ENCODE measurements at regions not wholly inside any gene's neighbourhood (a gene's known extent, or its start where the extent isn't known, plus 50 kb on each side); places are given as distances from the start of the nearest gene placed in this dataset.

DNA sequence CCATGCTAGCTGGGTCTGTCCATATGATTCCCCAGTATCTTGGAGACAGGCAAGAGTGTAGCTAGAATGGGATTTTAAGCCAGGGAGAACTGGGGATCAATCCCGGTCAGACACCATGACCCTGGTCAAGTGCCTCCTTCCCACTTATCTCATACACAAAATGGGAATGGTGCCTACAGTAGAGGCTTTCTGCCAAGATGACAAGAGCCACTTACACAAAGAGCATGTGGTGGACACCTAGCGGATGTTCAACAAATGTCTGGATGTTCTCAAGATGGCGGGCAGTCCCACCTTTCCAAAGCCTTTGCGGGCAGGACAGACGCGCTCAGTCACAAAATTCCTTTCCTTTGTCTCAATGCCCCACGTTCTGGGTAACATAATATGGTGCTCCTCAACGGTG is 57.3 kb downstream of the MAF start:
- no peak for DNase-seq (ENCODE audit: low spot score in 2 of 2)
- Mint-ChIP-seq H3K27ac (no peak overlapping the region), H3K9me3 (peaks cover 0 to 4% of the 10 kb centered on the region in 2 donors), H3K36me3 (no peaks in the 10 kb centered on the region)
- no peak for ATAC-seq

DNA sequence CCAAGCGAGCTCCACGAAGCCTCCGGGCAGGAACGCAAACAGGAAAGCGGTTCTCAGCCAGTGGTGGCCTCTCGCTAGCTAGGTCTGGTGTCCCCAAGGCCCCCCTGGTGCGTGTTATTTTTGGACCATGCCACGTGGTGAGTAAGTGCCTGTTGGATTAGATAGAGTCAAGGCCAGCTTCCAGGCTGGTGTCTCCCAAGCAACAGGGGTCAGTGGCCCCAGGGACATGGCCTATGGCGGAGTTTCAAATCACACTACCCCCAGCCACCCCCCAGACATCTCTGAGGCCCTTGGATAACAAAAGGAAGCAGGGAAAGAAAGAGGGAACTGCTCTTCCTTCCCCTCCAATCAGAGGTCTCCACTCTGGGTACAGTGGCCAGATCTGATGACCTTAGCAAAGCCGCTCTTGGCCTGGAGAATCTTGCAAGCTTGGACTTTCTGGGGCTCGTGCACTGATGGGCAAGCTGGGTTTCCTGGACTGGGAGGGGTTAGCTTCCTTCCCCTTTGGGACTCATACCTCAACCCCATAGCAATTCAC is 58.2 kb downstream of the MAF start:
- H3K27ac Mint-ChIP-seq: no peak overlapping the region

DNA sequence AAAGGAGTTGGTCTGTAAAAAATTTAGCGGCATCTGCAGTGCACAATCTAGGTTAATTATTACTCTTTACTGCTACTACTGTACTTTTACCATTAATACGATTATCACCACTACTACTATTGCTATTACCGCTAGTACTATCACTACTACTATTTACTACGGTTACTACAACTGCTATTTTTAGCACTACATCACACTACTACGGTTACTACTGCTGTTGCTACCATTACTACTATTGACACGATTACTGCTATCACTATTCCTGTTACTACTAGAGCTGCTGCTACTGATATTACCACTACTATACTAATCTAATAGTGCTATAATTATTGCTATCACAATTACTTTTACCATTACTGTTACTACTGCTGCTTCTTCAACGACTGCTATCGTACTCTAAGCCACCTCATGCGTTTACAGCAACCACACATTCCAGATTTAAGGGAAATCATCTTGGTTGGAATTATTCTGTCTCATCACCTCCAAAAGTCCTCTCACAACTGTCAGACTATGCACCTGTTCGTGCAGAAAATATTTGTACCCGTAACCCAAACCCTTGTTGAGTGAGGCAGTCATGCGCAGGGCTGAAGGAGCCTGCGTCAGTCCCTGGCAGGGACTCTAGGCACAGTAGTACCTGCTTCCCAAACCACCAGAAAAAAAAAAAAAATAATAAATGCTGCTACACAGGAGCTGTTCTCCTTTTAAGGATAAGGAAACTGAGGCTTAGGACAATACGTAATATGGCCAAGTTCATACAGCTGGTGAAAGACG is 59.5 kb downstream of the MAF start:
- ATAC-seq: no peak
- no peak for DNase-seq (ENCODE audit: low spot score in 2 of 2)
- Mint-ChIP-seq H3K36me3 (no peaks in the 10 kb centered on the region), H3K27ac (no peak overlapping the region), H3K9me3 (peaks cover 0 to 4% of the 10 kb centered on the region in 2 donors)

More for the DNA sequence above, 58.2 kb downstream of the MAF start:
- DNase-seq (ENCODE audit: low spot score in 2 of 2) (no peak), ATAC-seq (no peak)
- peaks cover 0 to 4% of the 10 kb centered on the region in 2 donors for H3K9me3 Mint-ChIP-seq
- H3K36me3 Mint-ChIP-seq: no peaks in the 10 kb centered on the region

DNA sequence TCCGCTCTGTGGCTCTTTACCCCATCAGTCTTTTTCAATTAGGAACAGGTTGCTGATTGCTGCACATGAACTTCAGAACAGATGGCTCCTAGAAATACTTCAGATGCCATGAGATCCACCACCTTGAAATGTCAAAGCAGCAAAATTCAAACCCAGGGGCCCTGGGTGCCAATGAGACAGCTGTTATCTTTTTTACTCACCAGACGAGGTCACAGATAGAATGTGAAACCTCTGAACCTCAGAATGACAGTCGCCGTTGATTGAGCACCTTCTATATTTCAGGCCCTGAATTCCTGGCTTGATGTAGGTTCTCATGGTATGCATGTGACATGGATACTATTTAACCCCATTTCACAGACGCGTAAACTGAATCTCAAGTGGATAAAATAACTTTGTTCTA is 63.0 kb downstream of the MAF start:
- DNase-seq (ENCODE audit: low spot score in 2 of 2) (no peak), ATAC-seq (no peak)
- Mint-ChIP-seq H3K9me3 (no peaks in the 10 kb centered on the region), H3K36me3 (no peaks in the 10 kb centered on the region), H3K27ac (no peak overlapping the region)

DNA sequence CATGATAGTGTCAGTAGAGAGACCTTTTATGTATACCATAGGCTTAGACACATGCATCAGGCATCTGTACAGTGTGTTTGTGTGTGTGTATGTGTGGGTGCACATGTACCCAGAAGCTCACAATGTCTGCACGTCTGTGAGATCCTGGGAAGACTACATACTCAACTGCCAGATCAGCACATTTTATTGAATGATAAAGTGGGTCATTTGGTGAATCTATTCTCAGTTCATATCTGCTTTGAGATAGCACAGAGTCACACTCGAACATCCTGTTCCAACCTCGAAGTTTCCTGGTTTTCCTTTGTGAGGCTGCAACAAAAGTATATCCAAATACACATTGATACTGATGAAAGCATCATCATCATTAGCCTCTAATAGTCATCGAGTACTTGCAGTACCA is 63.6 kb downstream of the MAF start:
- ATAC-seq: no peak
- Mint-ChIP-seq H3K36me3 (no peaks in the 10 kb centered on the region), H3K9me3 (no peaks in the 10 kb centered on the region), H3K27ac (no peak overlapping the region)
- DNase-seq (ENCODE audit: low spot score in 2 of 2): no peak

DNA sequence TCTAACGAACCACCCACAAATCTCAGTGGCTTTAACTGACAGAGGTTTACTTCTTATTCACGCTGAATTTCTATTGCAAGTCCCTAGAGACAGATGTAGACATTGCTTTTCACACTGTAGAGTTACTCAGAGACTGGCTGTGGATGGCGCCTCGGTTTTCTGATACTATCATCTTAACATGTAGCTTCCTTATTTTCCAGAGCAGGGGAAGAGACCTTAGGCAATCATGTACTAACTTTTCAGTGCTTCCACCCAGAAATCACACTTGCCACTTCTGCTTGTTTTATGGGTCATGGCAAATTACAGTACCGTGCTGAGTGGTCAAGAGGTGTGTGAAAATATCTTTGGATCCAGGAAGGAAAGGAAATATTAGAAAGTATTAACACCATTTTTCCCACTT is 65.4 kb downstream of the MAF start:
- DNase-seq (ENCODE audit: low spot score in 2 of 2) (no peak), ATAC-seq (no peak)
- Mint-ChIP-seq H3K27ac (no peak overlapping the region), H3K36me3 (no peaks in the 10 kb centered on the region), H3K9me3 (no peaks in the 10 kb centered on the region)

DNA sequence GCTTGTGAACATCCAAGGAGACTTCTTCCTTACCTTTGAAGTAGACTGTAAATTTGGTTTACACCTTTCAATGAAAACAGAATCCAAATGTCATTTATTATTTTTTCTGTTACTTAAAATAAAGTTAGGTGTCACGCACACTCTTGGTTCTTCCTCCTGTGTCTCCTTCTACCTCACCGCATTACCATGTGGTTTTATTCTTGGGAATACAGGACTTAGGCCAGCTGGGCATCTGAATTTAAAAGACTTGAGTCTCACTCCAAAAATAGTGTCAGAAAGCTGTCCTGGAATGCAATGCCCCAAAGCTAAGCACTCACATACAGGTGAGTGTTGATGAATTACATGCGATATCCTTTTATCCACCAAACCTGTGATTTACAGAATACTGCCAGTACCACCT is 66.4 kb downstream of the MAF start:
- no peak overlapping the region for H3K27ac Mint-ChIP-seq
- H3K36me3 Mint-ChIP-seq: no peaks in the 10 kb centered on the region
- no peaks in the 10 kb centered on the region for H3K9me3 Mint-ChIP-seq
- no peak for DNase-seq (ENCODE audit: low spot score in 2 of 2)
- ATAC-seq: no peak

DNA sequence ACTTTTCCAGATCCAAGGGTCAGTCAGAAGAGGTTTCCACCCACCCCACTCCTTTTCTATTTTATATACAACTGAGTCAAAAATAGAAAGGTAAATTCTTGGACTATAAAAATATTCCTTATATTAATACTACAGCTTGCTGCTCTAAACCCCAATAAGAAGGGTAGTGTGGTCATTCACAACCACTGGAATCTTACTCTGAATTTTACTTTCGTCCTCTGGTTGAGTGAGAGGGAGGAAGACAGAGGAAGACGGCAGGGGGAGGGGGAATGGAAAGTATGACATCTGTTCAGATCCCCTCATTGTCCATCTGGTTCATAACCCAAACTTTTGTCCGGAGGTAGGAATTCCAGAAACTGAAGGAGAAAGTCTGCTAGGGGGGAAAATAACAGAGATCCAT is 67.2 kb downstream of the MAF start:
- ATAC-seq (no peak), DNase-seq (ENCODE audit: low spot score in 2 of 2) (no peak)
- Mint-ChIP-seq H3K36me3 (no peaks in the 10 kb centered on the region), H3K27ac (no peak overlapping the region), H3K9me3 (no peaks in the 10 kb centered on the region)

DNA sequence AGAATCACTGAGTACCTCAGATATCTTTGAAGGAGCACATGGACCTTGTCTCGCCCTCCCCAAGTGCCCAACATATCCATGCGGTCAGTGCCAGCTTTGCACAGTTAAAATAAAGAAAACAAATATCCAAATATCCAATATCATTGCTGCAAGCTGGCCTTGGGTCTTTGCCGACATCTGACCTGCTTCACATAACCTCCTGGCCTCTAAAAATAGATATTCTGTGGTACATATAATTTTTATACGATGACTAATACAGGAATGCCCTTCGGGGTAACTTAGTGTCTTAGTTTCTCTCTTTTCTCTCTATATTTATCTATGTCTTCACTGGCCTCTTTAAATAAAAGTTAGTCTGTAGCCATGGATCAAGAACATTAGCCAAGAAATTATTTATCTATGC is 67.8 kb downstream of the MAF start:
- no peak for DNase-seq (ENCODE audit: low spot score in 2 of 2)
- no peak for ATAC-seq
- H3K36me3 Mint-ChIP-seq: no peaks in the 10 kb centered on the region
- no peaks in the 10 kb centered on the region for H3K9me3 Mint-ChIP-seq
- no peak overlapping the region for H3K27ac Mint-ChIP-seq

DNA sequence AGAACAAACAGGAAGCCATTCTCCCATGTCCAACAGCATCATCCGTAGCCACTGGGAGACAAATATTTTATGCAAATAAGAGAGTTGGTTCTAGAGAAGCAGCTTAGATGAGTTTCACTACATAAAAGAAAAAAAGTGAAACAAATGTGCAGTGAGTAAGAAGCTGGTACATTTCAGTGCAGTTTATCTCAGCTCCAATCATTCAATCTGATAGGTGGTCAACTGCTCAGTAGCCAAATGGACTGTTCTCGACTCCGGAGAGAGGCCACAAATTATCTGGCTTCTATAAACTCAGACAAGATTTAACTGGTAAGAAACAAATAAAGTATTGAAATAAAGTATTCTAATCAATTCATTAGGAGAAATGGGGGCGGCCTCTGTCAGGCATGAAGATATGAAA is 68.3 kb downstream of the MAF start:
- no peak for DNase-seq (ENCODE audit: low spot score in 2 of 2)
- no peaks in the 10 kb centered on the region for H3K36me3 Mint-ChIP-seq
- no peak overlapping the region for H3K27ac Mint-ChIP-seq
- peaks cover 0 to 4% of the 10 kb centered on the region in 2 donors for H3K9me3 Mint-ChIP-seq
- no peak for ATAC-seq

DNA sequence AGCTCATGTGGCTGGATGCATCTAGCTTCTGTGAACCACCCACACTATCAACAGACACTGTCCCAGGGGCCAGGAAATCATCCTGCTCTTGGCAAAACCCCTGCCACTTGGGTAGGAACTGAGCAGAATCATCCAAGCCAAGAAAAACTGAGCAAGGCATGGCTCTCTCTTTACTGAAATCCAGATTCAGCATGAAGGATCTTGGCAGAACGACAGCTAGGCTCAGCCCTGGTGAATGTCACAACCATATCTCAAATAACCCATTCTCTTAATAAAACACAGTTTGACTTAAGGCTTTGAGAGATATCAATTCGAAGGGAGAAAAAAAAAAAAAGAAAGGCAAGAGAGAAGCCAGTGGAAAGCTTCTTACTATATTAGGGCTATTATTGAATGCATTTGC is 72.2 kb downstream of the MAF start:
- no peak for DNase-seq (ENCODE audit: low spot score in 2 of 2)
- no peak overlapping the region for H3K27ac Mint-ChIP-seq
- peaks cover 0 to 6% of the 10 kb centered on the region in 2 donors for H3K9me3 Mint-ChIP-seq
- ATAC-seq: no peak
- H3K36me3 Mint-ChIP-seq: no peaks in the 10 kb centered on the region

DNA sequence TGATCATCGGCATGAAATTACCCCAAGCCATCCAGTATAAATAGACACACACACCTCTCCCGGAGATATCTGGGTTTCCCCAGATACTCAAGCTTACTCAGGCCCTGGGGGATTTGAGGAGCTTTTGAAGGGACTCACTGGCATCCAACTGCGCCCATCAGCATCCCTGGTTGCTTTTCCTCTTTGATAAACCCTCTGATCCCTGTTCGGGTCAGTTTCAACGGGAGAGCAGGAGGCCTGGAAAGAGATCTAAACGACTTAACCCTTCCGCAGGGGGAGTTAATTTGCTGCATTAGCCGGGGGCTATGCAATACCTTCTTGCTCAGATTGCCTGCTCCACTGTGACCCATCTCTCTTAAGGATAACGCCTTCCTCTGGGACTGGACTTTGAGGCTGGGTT is 76.6 kb downstream of the MAF start:
- peaks cover 0 to 10% of the 10 kb centered on the region in 2 donors for H3K9me3 Mint-ChIP-seq
- H3K36me3 Mint-ChIP-seq: no peaks in the 10 kb centered on the region
- peak overlapping the region in 1 of 2 donors; percentile 39 for H3K27ac Mint-ChIP-seq
- DNase-seq (ENCODE audit: low spot score in 2 of 2) (no peak), ATAC-seq (no peak)

DNA sequence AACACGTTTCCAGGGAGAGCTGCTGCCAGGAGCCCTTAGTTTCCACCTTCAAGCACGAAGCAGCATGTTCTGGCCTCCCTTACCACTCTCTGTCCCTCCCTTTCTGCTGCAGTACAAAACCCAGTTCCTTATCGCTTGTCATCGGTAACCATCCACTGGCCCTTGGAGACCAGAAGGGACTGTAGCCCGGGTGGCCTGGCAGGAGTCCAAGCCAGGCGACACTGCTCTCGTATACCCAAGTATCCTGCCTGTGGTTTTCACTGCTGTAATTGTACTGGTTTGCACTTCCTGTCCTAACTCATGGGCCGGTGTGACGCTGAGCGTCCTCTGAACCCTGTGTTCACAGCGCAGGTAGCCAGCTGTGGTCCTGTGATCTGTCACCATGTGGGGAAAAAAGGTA is 81.1 kb downstream of the MAF start:
- peak in 1 of 2 donors; percentile 69 for ATAC-seq
- Mint-ChIP-seq H3K36me3 (no peaks in the 10 kb centered on the region), H3K27ac (no peak overlapping the region), H3K9me3 (peaks cover 0 to 4% of the 10 kb centered on the region in 2 donors)
- DNase-seq (ENCODE audit: low spot score in 2 of 2): no peak

DNA sequence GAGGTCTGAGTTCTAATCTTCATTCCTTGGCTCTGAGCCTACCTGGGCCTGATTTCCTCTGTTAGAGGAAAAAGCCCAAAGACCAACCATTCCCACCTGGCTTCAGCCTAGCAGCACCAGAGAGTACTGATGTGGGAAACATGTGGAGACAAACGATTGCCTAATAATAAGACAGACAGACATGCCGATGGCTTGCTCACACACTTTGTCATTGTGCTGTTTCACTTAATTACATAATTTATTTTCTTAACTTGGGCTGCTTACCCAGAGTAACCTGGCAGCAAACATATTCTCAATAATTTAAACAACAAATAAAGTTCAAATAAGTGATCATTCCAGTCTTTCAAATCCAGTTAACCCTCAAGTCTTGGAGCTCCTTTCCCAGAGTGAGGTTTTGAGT is 83.4 kb downstream of the MAF start:
- no peak overlapping the region for H3K27ac Mint-ChIP-seq
- H3K36me3 Mint-ChIP-seq: no peaks in the 10 kb centered on the region
- ATAC-seq (no peak), DNase-seq (ENCODE audit: low spot score in 2 of 2) (no peak)
- peaks cover 0 to 4% of the 10 kb centered on the region in 2 donors for H3K9me3 Mint-ChIP-seq

DNA sequence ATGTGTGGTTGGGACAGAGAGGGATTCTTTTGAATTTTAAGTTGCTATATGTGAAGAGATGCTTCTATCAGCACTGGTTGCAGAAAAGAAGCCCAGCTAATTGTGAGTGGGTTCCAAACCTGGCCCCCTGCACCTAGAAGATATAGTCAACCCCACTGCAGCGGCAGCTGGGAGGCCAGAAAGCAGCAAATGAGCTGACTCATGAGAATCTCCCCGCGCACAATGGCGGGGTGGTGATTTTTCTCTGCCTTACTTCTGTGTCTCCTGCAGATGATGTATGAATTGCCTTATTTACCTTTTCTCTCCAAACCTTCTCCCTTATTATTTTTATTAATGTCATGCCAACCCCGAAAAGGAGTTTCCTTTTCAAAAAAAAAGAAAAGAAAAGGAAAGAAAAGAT is 89.7 kb downstream of the MAF start:
- Mint-ChIP-seq H3K36me3 (no peaks in the 10 kb centered on the region), H3K9me3 (no peaks in the 10 kb centered on the region), H3K27ac (no peak overlapping the region)
- no peak for DNase-seq (ENCODE audit: low spot score in 2 of 2)
- no peak for ATAC-seq

DNA sequence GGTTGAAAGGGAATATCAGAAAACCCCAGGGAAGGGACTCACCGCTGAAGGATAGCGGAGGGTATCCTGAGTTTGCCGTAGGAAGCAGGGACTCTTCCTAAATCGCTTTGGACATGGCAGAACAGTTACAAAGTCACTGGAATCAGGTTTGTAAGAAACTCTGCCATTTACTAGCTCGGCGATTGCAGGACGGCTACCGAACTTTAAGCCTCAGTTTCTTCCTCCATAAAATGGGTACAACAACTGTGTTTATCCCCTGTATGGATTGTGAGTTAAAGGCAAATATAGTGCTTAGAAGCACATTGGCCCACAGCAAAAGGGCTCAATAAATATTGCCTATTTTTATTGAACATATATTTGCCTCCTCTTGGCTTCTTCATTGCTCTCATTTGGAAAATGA is 90.6 kb downstream of the MAF start:
- H3K9me3 Mint-ChIP-seq: no peaks in the 10 kb centered on the region
- DNase-seq (ENCODE audit: low spot score in 2 of 2) (no peak), ATAC-seq (no peak)
- H3K27ac Mint-ChIP-seq: no peak overlapping the region
- no peaks in the 10 kb centered on the region for H3K36me3 Mint-ChIP-seq

DNA sequence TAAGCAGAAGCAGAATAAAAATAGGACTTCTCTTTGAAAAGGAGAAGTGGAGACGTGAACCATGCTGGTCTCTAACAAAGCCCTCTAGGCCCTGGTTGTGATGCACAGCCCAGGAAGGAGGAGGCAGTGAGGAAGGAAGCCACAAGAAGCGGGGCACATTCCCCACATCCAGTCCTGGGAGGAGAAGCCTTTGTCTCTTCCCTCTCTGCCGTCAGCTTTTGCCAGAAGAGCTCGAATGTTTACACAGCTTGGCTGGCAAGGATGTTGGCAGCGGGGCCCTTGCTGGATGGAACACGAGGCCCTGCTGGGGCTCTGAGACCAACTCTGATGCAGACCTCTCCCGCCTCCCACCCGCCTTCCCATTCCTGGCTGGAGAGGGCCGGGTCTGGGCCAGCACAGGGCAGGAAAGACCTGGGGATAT is 91.3 kb downstream of the MAF start:
- Mint-ChIP-seq H3K9me3 (no peaks in the 10 kb centered on the region), H3K36me3 (no peaks in the 10 kb centered on the region), H3K27ac (no peak overlapping the region)
- no peak for ATAC-seq
- no peak for DNase-seq (ENCODE audit: low spot score in 2 of 2)

DNA sequence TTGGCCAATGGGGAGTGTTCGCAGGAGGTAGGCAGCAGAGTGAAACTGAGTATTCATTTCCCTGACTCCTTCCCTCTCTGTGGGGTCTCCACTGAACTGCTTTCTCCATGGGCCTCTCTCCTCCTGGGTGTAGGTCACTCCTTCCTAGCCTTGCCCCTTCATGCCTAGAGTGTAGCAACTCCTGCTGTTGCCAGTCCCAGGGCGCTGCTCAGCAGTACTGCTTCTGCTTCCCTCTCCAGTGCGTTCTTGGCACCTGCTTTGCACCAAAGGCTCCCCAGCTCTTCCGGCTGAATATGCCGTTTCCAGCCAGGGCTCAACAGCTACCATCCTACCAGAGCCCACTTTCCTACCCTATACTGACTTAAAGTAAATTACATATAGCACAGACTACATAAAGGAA is 92.2 kb downstream of the MAF start:
- H3K27ac Mint-ChIP-seq: no peak overlapping the region
- no peaks in the 10 kb centered on the region for H3K9me3 Mint-ChIP-seq
- H3K36me3 Mint-ChIP-seq: no peaks in the 10 kb centered on the region
- DNase-seq (ENCODE audit: low spot score in 2 of 2): no peak
- ATAC-seq: no peak

Data from activated naive CD4-positive, alpha-beta T cell treated with anti-CD3 and anti-CD28 coated beads, Interleukin-2, amount 50 U/mL, for 72 hours (primary cell).